Peyer's patch (tissue), 4 donors: ENCODE measurements at regions not wholly inside any gene's neighbourhood (a gene's known extent, or its start where the extent isn't known, plus 50 kb on each side); places are given as distances from the start of the nearest gene placed in this dataset.

ENCODE experiments used
- DNase-seq, 3 donors: peaks; one replicate each; pipeline ENCODE4 v3.0.0-alpha.2; 2017 to 2019
- H3K27ac ChIP-seq, 4 donors: fragments of 200-600 bp; sonication (generic); one replicate each; pipeline ENCODE4 v1.5.1; 2016 to 2019
- H3K27me3 ChIP-seq, 2 donors: fragments of 200-600 bp; sonication (generic); one replicate each; pipeline ENCODE4 v1.5.1; 2019
- H3K36me3 ChIP-seq, 3 donors: fragments of 200-600 bp; sonication (generic); one replicate each; pipeline ENCODE4 v1.5.1; 2016 to 2019
- H3K4me1 ChIP-seq, 4 donors: fragments of 200-600 bp; sonication (generic); one replicate each; pipeline ENCODE4 v1.5.1; 2016 to 2019
- H3K4me3 ChIP-seq, 4 donors: fragments of 200-600 bp; sonication (generic); 1 replicate in 3 of 4; 2 replicates in 1 of 4; pipeline ENCODE4 v1.5.1; 2016 to 2019; ENCODE audit warnings: mild to moderate bottlenecking in 1 of 4
- H3K9me3 ChIP-seq, 4 donors: fragments of 200-600 bp; sonication (generic); one replicate each; pipeline ENCODE4 v1.5.1; 2016 to 2019; ENCODE audit warnings: mild to moderate bottlenecking in 1 of 4
- CTCF ChIP-seq, 6 experiments: fragments of 450-650 bp in 4 of 6; fragments of 200-600 bp in 2 of 6; sonication (generic) in 1 of 6; IDR thresholded peaks; one replicate each; pipeline ENCODE4 v1.5.1; 2017 to 2019; ENCODE audit warnings: antibody characterized with exemption in 6 of 6, mild to moderate bottlenecking in 3 of 6, moderate library complexity in 1 of 6
- POLR2A ChIP-seq, 2 donors: fragments of 450-650 bp; IDR thresholded peaks; one replicate each; pipeline ENCODE4 v1.5.1; 2017; ENCODE audit warnings: antibody characterized with exemption in 2 of 2, mild to moderate bottlenecking in 2 of 2, moderate library complexity in 2 of 2

- Histone ChIP-seq H3K4me3 (no peak overlapping the region), H3K27me3 (no peaks in the 10 kb centered on the region), H3K27ac (no peak overlapping the region), H3K36me3 (no peaks in the 10 kb centered on the region), H3K9me3 (no peaks in the 10 kb centered on the region), H3K4me1 (peaks cover 0 to 24% (median 5%) of the 10 kb centered on the region in 4 donors)
- no peak for DNase-seq
- no peak for TF ChIP-seq POLR2A (IDR thresholded peaks at IDR 0.05)
- TF ChIP-seq CTCF (IDR thresholded peaks at IDR 0.05), result no peak
These were observed 61.8 kb downstream of the CXCR4 start for GRCh38 chr2:136055929-136056688.

- TF ChIP-seq CTCF (IDR thresholded peaks at IDR 0.05), result no peak
- no peak for TF ChIP-seq POLR2A (IDR thresholded peaks at IDR 0.05)
- no peak for DNase-seq
- Histone ChIP-seq H3K27me3 (no peaks in the 10 kb centered on the region), H3K36me3 (no peaks in the 10 kb centered on the region), H3K9me3 (no peaks in the 10 kb centered on the region), H3K27ac (no peak overlapping the region), H3K4me3 (no peak overlapping the region), H3K4me1 (peaks cover 0 to 32% (median 6%) of the 10 kb centered on the region in 4 donors)
These were observed 63.1 kb downstream of the CXCR4 start for GRCh38 chr2:136054856-136055255.

GRCh38 chr2:136052369-136053362 is 65.3 kb downstream of the CXCR4 start:
- Histone ChIP-seq H3K4me3 (no peak overlapping the region), H3K27ac (peak overlapping the region in 1 of 4 donors; percentile 67), H3K9me3 (no peaks in the 10 kb centered on the region), H3K27me3 (no peaks in the 10 kb centered on the region), H3K36me3 (no peaks in the 10 kb centered on the region), H3K4me1 (peaks cover 0 to 23% (median 6%) of the 10 kb centered on the region in 4 donors)
- TF ChIP-seq POLR2A (IDR thresholded peaks at IDR 0.05) (no peak), CTCF (IDR thresholded peaks at IDR 0.05) (no peak)
- no peak for DNase-seq

- H3K9me3 ChIP-seq, result no peaks in the 10 kb centered on the region
- no peaks in the 10 kb centered on the region for H3K27me3 ChIP-seq
- peak overlapping the region in 2 of 4 donors; percentile 5 to 67 for H3K27ac ChIP-seq
- TF ChIP-seq CTCF (IDR thresholded peaks at IDR 0.05), result no peak
- TF ChIP-seq POLR2A (IDR thresholded peaks at IDR 0.05), result no peak
- no peak overlapping the region for H3K4me3 ChIP-seq
- no peak for DNase-seq
- H3K36me3 ChIP-seq, result no peaks in the 10 kb centered on the region
- H3K4me1 ChIP-seq, result peaks cover 0 to 18% (median 3%) of the 10 kb centered on the region in 4 donors
These were observed 66.3 kb upstream of the DARS1 start for GRCh38 chr2:136051725-136052048.

GRCh38 chr2:136051001-136051724 is 65.7 kb upstream of the DARS1 start:
- no peaks in the 10 kb centered on the region for H3K27me3 ChIP-seq
- H3K4me3 ChIP-seq, result no peak overlapping the region
- no peak for TF ChIP-seq POLR2A (IDR thresholded peaks at IDR 0.05)
- no peaks in the 10 kb centered on the region for H3K36me3 ChIP-seq
- H3K27ac ChIP-seq, result peak overlapping the region in 2 of 4 donors; percentile 5 to 67
- DNase-seq, result peak in 2 of 3 donors; percentile 54 to 58
- no peaks in the 10 kb centered on the region for H3K9me3 ChIP-seq
- peaks cover 0 to 18% (median 3%) of the 10 kb centered on the region in 4 donors for H3K4me1 ChIP-seq
